Panc1 (cell line): ENCODE measurements at regions not wholly inside any gene's neighbourhood (a gene's known extent, or its start where the extent isn't known, plus 50 kb on each side); places are given as distances from the start of the nearest gene placed in this dataset.

Experiments used
- POLR2AphosphoS5 ChIP-seq: IDR thresholded peaks from 2 replicates; pipeline ENCODE4 v1.6.1; 2012; ENCODE audit warnings: mild to moderate bottlenecking, low read depth, low read length, moderate library complexity
- SIN3A ChIP-seq: IDR thresholded peaks from 2 replicates; pipeline ENCODE4 v1.6.1; 2012; ENCODE audit warnings: low read depth, mild to moderate bottlenecking, low read length, moderate library complexity, borderline replicate concordance; ENCODE audit not compliant: insufficient read depth
- TCF7L2 ChIP-seq: IDR thresholded peaks from 2 replicates; pipeline ENCODE4 v1.6.1; 2011; ENCODE audit warnings: mild to moderate bottlenecking, low read depth, low read length, inconsistent platforms
- TF ChIP-seq, protein P1 (sequence below): fragments of 450-650 bp; IDR thresholded peaks from 2 replicates; pipeline ENCODE4 v1.5.1; 2017; ENCODE audit warnings: mild to moderate bottlenecking
- TF ChIP-seq, protein P2 (sequence below), 2 experiments: IDR thresholded peaks; 2 replicates each; pipeline ENCODE4 v1.6.1; 2011 to 2012; ENCODE audit warnings: low read depth in 2 of 2, control low read depth in 1 of 2, low read length in 1 of 2, mild to moderate bottlenecking in 1 of 2, moderate library complexity in 1 of 2; ENCODE audit not compliant: insufficient read depth in 1 of 2

DNA sequence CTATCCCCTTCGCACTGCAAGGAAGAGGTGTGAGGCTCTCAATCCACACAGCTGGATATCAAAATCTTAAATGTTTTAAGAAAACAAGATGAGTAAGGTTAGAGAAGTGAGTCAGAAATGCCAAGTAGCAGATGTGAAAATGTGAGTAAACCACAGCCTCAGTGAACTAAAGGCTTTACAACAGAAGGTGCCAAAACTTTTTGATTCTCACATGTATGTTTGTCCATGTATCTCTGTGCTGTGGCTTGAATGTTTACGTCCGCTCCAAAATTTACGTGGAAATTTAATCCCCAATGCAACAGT, 126.8 kb upstream of the PFN2 start:
- TF ChIP-seq, protein P1, sequence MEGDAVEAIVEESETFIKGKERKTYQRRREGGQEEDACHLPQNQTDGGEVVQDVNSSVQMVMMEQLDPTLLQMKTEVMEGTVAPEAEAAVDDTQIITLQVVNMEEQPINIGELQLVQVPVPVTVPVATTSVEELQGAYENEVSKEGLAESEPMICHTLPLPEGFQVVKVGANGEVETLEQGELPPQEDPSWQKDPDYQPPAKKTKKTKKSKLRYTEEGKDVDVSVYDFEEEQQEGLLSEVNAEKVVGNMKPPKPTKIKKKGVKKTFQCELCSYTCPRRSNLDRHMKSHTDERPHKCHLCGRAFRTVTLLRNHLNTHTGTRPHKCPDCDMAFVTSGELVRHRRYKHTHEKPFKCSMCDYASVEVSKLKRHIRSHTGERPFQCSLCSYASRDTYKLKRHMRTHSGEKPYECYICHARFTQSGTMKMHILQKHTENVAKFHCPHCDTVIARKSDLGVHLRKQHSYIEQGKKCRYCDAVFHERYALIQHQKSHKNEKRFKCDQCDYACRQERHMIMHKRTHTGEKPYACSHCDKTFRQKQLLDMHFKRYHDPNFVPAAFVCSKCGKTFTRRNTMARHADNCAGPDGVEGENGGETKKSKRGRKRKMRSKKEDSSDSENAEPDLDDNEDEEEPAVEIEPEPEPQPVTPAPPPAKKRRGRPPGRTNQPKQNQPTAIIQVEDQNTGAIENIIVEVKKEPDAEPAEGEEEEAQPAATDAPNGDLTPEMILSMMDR: no peak
- TF ChIP-seq POLR2AphosphoS5 (no peak), SIN3A (no peak), TCF7L2 (no peak)
- TF ChIP-seq, protein P2, sequence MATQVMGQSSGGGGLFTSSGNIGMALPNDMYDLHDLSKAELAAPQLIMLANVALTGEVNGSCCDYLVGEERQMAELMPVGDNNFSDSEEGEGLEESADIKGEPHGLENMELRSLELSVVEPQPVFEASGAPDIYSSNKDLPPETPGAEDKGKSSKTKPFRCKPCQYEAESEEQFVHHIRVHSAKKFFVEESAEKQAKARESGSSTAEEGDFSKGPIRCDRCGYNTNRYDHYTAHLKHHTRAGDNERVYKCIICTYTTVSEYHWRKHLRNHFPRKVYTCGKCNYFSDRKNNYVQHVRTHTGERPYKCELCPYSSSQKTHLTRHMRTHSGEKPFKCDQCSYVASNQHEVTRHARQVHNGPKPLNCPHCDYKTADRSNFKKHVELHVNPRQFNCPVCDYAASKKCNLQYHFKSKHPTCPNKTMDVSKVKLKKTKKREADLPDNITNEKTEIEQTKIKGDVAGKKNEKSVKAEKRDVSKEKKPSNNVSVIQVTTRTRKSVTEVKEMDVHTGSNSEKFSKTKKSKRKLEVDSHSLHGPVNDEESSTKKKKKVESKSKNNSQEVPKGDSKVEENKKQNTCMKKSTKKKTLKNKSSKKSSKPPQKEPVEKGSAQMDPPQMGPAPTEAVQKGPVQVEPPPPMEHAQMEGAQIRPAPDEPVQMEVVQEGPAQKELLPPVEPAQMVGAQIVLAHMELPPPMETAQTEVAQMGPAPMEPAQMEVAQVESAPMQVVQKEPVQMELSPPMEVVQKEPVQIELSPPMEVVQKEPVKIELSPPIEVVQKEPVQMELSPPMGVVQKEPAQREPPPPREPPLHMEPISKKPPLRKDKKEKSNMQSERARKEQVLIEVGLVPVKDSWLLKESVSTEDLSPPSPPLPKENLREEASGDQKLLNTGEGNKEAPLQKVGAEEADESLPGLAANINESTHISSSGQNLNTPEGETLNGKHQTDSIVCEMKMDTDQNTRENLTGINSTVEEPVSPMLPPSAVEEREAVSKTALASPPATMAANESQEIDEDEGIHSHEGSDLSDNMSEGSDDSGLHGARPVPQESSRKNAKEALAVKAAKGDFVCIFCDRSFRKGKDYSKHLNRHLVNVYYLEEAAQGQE (IDR thresholded peaks at IDR 0.05; ENCODE audit: insufficient read depth in 1 of 2, low read depth in 2 of 2, low read length in 1 of 2): no peak
